ENCODE measurements at regions not wholly inside any gene's neighbourhood (a gene's known extent, or its start where the extent isn't known, plus 50 kb on each side); places are given as distances from the start of the nearest gene placed in this dataset.

DNA sequence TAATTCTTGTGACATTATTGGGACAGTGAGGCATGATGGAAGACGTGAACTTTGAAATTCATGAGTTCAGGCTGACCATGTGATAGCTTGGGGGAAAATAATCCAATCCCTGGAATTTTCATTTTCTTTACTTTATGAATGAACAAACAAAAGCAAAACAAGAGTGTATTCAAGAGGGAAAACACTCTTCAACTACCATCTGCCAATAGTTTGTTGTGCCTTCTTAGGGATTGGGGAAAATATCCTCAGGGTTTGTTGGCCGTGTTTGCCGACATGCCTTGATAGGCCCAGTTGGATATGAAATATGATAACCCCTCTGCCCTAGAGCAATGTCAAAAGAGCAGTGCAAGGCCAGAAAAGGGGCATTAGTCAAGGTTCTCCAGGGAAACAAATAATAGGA lies 80.8 kb upstream of the CLNK start:
- in situ Hi-C loops (cut with MboI; ENCODE audit: low sequenced_read_pairs in 4 of 4), result no loop called here

DNA sequence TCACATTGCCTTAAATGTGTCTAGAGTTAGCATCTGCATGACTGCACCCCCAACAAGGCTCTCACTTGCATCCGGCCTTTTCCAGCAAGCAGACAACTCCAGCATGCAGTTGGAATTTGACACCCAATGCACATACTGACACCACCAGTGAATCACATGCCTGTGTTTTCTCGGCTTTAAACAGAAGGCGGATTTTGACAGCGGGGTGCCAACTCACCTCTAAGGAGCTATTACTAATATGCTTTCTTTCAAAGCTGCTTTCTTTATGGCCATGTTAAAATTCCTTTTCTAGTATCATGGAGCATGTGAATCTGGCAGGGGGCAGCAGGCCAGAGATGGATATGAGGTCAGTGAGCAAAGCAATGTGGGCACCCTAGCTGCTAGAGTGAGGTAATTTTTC lies 78.0 kb upstream of the CLNK start:
- TF ChIP-seq, protein P1, sequence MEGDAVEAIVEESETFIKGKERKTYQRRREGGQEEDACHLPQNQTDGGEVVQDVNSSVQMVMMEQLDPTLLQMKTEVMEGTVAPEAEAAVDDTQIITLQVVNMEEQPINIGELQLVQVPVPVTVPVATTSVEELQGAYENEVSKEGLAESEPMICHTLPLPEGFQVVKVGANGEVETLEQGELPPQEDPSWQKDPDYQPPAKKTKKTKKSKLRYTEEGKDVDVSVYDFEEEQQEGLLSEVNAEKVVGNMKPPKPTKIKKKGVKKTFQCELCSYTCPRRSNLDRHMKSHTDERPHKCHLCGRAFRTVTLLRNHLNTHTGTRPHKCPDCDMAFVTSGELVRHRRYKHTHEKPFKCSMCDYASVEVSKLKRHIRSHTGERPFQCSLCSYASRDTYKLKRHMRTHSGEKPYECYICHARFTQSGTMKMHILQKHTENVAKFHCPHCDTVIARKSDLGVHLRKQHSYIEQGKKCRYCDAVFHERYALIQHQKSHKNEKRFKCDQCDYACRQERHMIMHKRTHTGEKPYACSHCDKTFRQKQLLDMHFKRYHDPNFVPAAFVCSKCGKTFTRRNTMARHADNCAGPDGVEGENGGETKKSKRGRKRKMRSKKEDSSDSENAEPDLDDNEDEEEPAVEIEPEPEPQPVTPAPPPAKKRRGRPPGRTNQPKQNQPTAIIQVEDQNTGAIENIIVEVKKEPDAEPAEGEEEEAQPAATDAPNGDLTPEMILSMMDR (IDR thresholded peaks at IDR 0.05 in 4 of 5, conservative IDR thresholded peaks at IDR 0.05 in 1 of 5), result no peak
- no peak for TF ChIP-seq POLR2A (IDR thresholded peaks at IDR 0.05)
- DNase-seq (no peak), ATAC-seq (no peak)
- no peak overlapping the region for H3K27ac ChIP-seq
- no peaks in the 10 kb centered on the region for H3K36me3 ChIP-seq
- intact Hi-C loops (cut with DNase I; ENCODE audit: low total_unique reads), result no loop called here
- in situ Hi-C loops (cut with MboI; ENCODE audit: low sequenced_read_pairs in 4 of 4), result no loop called here
- H3K4me1 ChIP-seq, result no peaks in the 10 kb centered on the region
- no peaks in the 10 kb centered on the region for H3K27me3 ChIP-seq
- no peaks in the 10 kb centered on the region for H3K9me3 ChIP-seq
- no peak overlapping the region for H3K4me3 ChIP-seq

More for the DNA sequence above, 80.8 kb upstream of the CLNK start:
- Histone ChIP-seq H3K36me3 (no peaks in the 10 kb centered on the region), H3K4me3 (no peak overlapping the region), H3K4me1 (no peaks in the 10 kb centered on the region), H3K9me3 (no peaks in the 10 kb centered on the region), H3K27ac (no peak overlapping the region), H3K27me3 (no peaks in the 10 kb centered on the region)
- no peak for TF ChIP-seq POLR2A (IDR thresholded peaks at IDR 0.05)
- TF ChIP-seq, protein P1 (IDR thresholded peaks at IDR 0.05 in 4 of 5, conservative IDR thresholded peaks at IDR 0.05 in 1 of 5), result no peak
- DNase-seq, result no peak
- ATAC-seq, result no peak
- intact Hi-C loops (cut with DNase I; ENCODE audit: low total_unique reads), result no loop called here

DNA sequence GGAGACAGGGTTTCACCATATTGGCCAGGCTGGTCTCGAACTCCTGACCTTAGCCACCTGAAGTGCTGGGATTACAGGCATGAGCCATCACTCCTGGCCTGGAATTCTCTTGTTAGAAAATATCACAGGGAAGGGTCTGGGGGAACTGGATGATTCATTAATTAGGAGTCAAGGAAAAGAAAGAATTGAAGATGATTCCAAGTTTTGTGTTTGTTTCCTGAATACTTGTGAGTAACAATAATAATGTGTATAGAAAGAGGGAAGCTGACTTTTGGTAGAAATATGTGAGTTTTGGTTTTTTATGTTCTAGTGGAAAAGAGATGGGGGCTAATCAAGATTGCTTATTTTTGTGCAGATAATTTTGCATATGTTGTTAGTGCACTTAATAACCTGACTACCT lies 77.3 kb upstream of the CLNK start:
- TF ChIP-seq POLR2A (IDR thresholded peaks at IDR 0.05), result no peak
- TF ChIP-seq, protein P1 (IDR thresholded peaks at IDR 0.05 in 4 of 5, conservative IDR thresholded peaks at IDR 0.05 in 1 of 5), result no peak
- in situ Hi-C loops (cut with MboI; ENCODE audit: low sequenced_read_pairs in 4 of 4), result no loop called here
- ATAC-seq (no peak), DNase-seq (no peak)
- Histone ChIP-seq H3K9me3 (no peaks in the 10 kb centered on the region), H3K4me1 (no peaks in the 10 kb centered on the region), H3K27ac (no peak overlapping the region), H3K4me3 (no peak overlapping the region), H3K27me3 (no peaks in the 10 kb centered on the region), H3K36me3 (no peaks in the 10 kb centered on the region)
- intact Hi-C loops (cut with DNase I; ENCODE audit: low total_unique reads), result no loop called here

DNA sequence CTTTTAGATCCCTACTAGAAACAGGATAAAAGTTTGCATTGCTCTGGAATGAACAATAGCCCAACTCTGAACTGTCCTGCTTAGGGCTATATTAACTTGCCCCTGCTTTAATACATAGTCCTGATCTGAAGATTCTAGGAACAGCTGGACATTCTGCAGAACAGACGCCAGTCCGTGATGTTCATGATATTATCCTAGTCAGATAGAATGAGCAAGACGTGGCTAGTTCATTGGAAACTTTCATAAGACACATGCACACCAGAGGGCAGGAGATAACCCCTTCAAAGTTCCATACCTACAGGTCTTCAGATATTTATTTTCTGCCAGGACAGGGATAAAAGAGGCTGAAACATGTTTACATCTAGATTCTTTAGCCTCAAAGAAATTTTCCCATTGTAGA lies 75.5 kb upstream of the CLNK start:
- no peak for ATAC-seq
- DNase-seq, result no peak
- in situ Hi-C loops (cut with MboI; ENCODE audit: low sequenced_read_pairs in 4 of 4), result no loop called here

DNA sequence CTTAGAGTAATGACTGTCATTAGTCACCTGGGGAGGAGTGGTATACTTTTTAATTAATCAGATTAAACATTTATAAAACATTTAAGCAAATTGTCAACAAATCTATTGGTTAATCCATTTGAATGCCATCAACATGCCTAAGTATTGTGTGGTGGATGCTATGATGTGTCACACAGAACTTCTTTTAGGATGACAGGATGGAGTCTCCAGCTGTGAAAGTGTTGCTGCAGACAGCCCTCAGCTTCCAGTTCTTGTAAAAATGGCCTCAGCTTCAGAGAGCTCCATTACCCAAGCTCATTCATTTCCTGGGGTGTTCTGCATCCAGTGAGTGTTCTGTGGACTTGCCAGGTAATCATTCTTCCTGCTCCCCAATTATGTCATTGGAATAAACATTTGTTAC lies 74.3 kb upstream of the CLNK start:
- no peaks in the 10 kb centered on the region for H3K36me3 ChIP-seq
- no peak for TF ChIP-seq POLR2A (IDR thresholded peaks at IDR 0.05)
- TF ChIP-seq, protein P1 (IDR thresholded peaks at IDR 0.05 in 4 of 5, conservative IDR thresholded peaks at IDR 0.05 in 1 of 5), result no peak
- H3K27me3 ChIP-seq, result no peaks in the 10 kb centered on the region
- intact Hi-C loops (cut with DNase I; ENCODE audit: low total_unique reads), result no loop called here
- ATAC-seq (no peak), DNase-seq (no peak)
- H3K4me3 ChIP-seq, result no peak overlapping the region
- no peaks in the 10 kb centered on the region for H3K4me1 ChIP-seq
- H3K27ac ChIP-seq, result no peak overlapping the region
- in situ Hi-C loops (cut with MboI; ENCODE audit: low sequenced_read_pairs in 4 of 4), result no loop called here
- H3K9me3 ChIP-seq, result no peaks in the 10 kb centered on the region

More for the DNA sequence above, 75.5 kb upstream of the CLNK start:
- no peak for TF ChIP-seq POLR2A (IDR thresholded peaks at IDR 0.05)
- TF ChIP-seq, protein P1 (IDR thresholded peaks at IDR 0.05 in 4 of 5, conservative IDR thresholded peaks at IDR 0.05 in 1 of 5), result no peak
- Histone ChIP-seq H3K27ac (no peak overlapping the region), H3K36me3 (no peaks in the 10 kb centered on the region), H3K27me3 (no peaks in the 10 kb centered on the region), H3K4me1 (no peaks in the 10 kb centered on the region), H3K9me3 (no peaks in the 10 kb centered on the region), H3K4me3 (no peak overlapping the region)
- intact Hi-C loops (cut with DNase I; ENCODE audit: low total_unique reads), result no loop called here

All from gastrocnemius medialis (tissue), 4 donors.